ENCODE measurements at regions not wholly inside any gene's neighbourhood (a gene's known extent, or its start where the extent isn't known, plus 50 kb on each side); places are given as distances from the start of the nearest gene placed in this dataset.

DNA sequence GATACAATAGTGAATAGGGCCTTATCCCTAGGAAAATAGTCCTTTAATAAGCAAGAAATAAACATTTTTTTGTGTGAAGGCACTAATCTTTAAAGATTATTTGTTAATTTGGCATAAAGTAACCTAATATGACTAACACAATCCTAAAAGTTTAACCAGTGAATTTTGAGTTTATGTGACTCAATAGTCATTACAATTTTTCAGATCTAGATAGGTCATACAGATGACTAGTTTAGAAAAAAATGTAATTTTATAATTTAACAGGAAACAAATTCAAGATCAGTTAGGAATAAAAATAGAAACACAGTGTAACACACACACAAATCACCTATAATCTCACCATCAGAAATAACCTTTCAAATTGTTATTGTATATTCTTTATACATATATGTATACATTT lies 620.7 kb upstream of the ALCAM start:
- peak; percentile 36 for DNase-seq (ENCODE audit: low read depth)

GRCh38 chr3:104750581-104750980 lies 616.1 kb upstream of the ALCAM start:
- DNase-seq (ENCODE audit: low read depth), result peak; percentile 50

DNA sequence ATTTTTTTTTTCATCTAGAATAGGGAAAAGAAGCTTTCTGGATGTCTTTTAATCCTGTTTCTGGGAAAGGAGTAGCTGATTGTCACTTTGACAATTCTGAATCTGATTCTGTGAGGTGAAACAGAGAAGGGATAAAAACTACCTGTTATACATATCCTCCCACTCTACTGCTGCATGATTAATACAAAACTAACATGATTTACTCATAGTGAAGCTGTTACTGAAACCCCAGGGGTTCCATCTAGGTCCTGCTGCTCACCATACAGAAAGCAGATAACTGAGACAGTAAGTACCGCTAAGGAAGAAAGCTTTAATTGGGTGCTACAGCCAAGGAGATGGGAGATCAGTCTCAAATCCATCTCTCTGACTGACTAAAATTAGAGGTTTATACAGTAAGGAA lies 610.9 kb upstream of the ALCAM start:
- no peak for DNase-seq (ENCODE audit: low read depth)

DNA sequence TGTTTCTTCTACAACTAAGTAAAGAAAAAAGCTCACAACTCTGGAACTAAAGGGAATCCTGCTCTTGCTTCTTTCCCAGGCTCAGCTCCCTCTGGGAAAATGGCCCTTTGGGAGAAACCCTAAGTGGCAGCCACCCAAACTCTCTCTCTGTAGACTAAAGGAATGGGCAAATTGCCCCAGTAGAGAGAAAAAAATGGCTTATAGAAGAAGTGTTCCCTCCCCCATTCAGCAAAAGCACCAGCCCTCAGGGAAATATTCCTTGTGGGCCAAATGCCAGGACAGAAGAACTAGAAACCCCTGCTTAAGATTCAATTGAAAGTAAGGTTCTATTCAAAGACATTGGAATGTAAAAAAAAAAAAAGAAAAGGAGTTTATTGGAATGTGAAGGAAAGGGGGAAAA lies 603.7 kb upstream of the ALCAM start:
- DNase-seq (ENCODE audit: low read depth), result peak; percentile 93

- DNase-seq (ENCODE audit: low read depth), result no peak
Observed at GRCh38 chr3:104764496-104764895, 602.2 kb upstream of the ALCAM start.

DNA sequence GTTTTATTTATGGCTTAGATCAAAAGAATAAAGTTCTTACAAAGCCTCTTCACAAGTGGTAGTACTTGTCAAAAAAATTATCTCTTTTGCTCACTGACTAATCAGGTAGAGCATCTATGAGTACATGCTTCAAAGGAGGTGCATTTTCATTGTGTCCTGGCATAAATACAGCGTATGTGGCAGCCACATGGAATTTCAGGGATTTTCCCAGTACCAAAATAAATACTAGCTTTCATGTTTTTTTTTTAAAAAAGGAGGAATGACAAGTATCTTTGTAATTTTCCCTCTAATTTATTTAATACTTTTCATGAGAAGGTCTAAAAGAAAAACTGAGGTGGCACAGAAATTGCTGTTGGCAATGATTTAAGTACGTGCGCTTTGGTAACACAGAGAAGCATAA lies 597.8 kb upstream of the ALCAM start:
- peak; percentile 61 for DNase-seq (ENCODE audit: low read depth)

DNA sequence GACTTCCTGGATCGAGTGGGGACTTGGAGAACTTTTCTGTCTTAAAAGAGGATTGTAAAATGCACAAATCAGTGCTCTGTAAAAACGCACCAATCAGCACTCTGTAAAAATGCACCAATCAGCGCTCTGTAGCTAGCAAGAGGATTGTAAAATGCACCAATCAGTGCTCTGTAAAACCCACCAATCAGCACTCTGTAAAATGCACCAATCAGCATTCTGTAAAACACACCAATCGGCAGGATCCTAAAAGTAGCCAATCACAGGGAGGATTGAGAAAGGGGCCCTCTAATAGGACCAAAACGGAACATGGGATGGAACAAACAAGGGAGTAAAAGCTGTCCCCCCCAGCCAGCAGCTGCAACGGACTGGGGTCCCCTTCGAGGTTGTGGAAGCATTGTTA lies 587.4 kb upstream of the ALCAM start:
- DNase-seq (ENCODE audit: low read depth), result no peak

DNA sequence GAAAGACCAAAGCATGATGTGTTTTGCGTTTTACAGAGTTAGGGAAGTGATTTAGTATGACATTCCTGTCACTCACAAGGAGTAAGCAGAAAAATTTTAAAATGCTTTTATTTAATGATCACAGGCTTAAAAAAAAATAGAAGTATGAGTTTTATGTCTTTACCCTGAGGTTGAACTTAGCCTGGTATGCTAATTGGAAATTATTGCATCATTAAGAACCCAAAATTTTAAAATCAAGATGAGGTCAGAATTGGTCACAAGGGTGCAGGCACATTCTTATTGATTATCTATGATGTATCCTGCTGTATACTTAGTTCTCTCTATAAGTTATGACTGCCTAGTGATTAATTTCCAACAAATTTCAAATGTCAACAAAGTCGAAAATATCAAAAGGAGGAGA lies 585.6 kb upstream of the ALCAM start:
- DNase-seq (ENCODE audit: low read depth), result peak; percentile 29

GRCh38 chr3:104785947-104786346 lies 580.8 kb upstream of the ALCAM start:
- DNase-seq (ENCODE audit: low read depth), result no peak

- no peak for DNase-seq (ENCODE audit: low read depth)
Observed at GRCh38 chr3:104787306-104787705, 579.4 kb upstream of the ALCAM start.

DNA sequence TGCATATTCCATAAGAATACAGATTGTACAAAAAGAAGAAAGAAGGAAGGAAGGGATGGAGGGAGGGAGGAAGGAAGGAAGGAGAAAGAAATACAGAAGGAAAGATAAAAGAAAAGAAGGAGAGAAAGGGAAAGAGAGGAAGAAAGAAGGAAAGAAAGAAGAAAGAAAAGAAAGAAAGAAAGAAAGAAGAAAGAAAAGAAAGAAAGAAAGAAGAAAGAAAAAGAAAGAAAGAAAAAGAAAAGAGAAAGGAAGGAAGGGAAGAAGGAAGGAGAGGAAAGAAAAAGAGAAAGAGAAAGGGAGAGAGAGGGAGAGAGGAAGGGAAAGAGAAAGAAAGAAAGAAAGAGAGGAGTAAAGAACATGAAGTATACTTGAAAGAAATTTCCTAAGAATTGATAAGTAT lies 577.9 kb upstream of the ALCAM start:
- DNase-seq (ENCODE audit: low read depth), result no peak

- no peak for DNase-seq (ENCODE audit: low read depth)
Observed at GRCh38 chr3:104791331-104791730, 575.4 kb upstream of the ALCAM start.

- DNase-seq (ENCODE audit: low read depth), result peak; percentile 33
Observed at GRCh38 chr3:104796556-104796955, 570.2 kb upstream of the ALCAM start.

- DNase-seq (ENCODE audit: low read depth), result no peak
Observed at GRCh38 chr3:104805042-104805441, 561.7 kb upstream of the ALCAM start.

- DNase-seq (ENCODE audit: low read depth), result no peak
Observed at GRCh38 chr3:104805508-104805907, 561.2 kb upstream of the ALCAM start.

DNA sequence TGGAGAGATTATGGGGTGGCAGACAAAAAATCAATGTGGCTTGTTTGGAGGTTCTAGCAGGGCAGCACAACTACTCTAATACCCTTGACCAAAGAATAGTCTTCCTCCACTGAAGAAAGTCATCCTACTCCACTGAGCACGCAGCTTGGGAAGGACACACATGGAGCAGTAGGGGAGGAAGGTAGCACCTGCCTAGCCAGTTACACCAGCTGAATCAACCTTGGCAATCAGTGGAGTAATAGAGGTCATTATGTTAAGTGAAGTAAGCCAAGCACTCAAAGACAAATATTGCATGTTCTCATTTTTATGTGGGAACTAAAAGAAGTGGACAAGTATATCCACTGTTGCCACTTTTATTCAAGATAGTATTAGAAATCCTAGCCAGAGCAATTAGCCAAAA lies 555.8 kb upstream of the ALCAM start:
- DNase-seq (ENCODE audit: low read depth), result no peak

- DNase-seq (ENCODE audit: low read depth), result no peak
Observed at GRCh38 chr3:104816008-104816407, 550.7 kb upstream of the ALCAM start.

GRCh38 chr3:104816716-104817115 lies 550.0 kb upstream of the ALCAM start:
- no peak for DNase-seq (ENCODE audit: low read depth)

- no peak for DNase-seq (ENCODE audit: low read depth)
Observed at GRCh38 chr3:104819333-104819732, 547.4 kb upstream of the ALCAM start.

- no peak for DNase-seq (ENCODE audit: low read depth)
Observed at GRCh38 chr3:104820959-104821358, 545.8 kb upstream of the ALCAM start.

DNA sequence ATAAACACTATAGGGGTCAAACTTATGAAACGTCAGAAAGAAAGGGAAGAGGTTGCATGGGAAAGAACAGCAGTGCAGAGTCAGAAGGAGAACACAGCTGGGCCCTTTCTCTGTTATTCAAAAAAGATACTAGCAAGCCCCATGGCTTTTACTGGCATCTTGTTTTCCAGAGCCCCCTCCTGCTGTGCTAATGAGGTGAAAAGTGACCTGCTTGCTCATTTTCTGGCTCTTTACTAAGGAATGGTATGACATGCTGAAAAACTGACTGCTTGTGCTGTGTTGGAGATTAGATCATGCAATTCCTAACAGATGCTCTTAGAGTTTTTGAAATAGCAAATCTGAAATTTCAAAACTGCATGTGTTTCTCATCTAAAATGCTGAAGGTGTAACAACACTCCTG lies 541.6 kb upstream of the ALCAM start:
- DNase-seq (ENCODE audit: low read depth), result peak; percentile 49

- peak; percentile 66 for DNase-seq (ENCODE audit: low read depth)
Observed at GRCh38 chr3:104831071-104831470, 535.6 kb upstream of the ALCAM start.

GRCh38 chr3:104832530-104832929 lies 534.2 kb upstream of the ALCAM start:
- no peak for DNase-seq (ENCODE audit: low read depth)

GRCh38 chr3:104835376-104835775 lies 531.3 kb upstream of the ALCAM start:
- DNase-seq (ENCODE audit: low read depth), result no peak

DNA sequence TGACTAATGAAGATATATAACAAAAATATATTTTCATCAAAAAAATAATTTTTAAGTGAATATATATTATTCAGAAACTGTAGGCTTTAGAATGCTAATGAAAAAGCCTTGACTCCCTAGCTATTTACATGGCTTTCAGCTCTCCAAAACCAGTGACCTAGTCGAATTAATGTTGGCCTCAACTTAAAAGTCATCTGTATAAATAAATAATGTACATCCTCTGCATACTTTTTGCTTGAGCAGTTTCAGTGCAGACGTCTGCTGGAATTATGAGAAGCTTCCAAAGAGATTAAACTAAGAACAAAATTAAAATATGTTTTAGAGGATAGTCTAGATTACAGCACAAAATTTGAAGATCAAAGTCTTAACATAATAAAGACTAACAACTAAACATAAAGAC lies 520.4 kb upstream of the ALCAM start:
- peak; percentile 86 for DNase-seq (ENCODE audit: low read depth)
